Right forelimb (tissue), 1 donor: ENCODE measurements at regions not wholly inside any gene's neighbourhood (a gene's known extent, or its start where the extent isn't known, plus 50 kb on each side); places are given as distances from the start of the nearest gene placed in this dataset.

Source experiments
- DNase-seq: peaks from one replicate; pipeline ENCODE4 v3.0.0-alpha.2; 2018

DNA sequence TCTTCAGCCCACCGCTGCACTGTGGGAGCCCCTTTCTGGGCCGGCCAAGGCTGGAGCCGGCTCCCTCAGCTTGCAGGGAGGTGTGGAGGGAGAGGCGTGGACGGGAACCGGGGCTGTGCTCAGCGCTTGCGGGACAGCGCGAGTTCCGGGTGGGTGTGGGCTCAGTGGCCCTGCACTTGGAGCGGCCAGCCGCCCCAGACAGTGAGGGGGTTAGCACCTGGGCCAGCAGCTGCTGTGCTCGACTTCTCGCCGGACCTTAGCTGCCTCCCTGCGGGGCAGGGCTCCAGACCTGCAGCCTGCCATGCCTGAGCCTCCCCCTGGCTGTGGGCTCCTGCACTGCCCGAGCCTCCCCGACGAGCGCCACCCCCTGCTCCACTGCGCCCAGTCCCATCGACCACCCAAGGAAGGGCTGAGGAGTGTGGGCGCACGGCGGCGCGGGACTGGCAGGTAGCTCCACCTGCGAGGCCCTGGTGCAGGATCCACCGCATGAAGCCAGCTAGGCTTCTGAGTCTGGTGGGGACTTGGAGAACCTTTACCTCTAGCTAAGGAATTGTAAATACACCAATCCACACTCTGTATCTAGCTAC lies 92.9 kb upstream of the MAST4 start:
- DNase-seq, result no peak

DNA sequence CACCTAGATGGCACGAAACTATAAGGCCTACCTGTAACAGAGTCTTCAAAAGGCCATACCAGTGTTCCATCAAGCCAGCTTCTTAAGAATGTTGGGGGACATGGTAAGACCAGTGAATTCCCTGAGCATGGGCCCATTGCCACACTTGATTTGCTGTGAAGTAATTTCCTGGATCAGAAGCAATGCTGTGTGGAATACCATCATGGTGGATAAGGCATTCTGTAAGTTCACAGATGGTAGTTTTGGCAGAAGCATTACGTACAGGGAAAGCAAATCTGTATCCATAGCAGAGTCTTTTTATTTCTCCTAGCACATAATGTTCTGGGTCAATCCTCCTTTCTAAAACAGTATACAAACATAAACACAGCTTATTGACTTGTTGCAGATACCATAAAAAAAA lies 89.1 kb upstream of the MAST4 start:
- no peak for DNase-seq

DNA sequence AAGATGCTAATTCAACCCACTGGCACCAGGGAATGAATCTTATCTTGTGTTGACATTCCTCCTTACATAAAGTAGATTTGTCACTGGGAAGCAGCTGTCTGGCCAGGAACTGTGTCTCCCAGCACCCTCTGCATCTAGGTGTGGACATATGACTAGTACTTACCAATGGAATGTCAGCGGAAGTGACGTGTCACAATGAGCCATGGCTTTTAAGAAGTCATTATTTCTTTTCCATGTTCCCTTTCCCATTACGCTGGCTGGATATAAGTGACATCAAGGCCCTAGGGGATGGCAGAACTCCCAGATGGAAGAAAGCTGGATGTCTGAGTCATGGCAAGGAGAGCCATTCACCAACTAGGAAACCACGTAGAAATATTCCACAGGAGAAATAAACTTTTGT lies 84.7 kb upstream of the MAST4 start:
- no peak for DNase-seq

DNA sequence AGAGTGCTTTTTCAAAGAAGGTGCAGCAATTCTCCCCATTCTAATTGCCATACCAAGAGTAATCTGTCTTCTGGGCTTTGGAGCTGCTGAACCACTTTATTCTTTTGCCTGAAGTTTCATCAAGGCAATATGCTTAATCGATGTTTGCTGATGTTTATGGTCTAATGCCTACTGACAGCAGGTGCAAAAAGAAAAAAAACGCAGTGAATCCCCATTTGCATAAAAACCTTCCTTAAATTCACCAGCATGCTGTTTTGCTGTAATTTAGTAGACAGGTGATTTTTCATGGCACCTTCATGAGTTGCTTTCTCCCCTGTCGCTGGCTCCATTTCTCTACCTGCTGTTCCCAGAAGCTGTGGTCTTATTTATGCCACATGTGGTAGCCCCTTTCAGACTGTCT lies 83.1 kb upstream of the MAST4 start:
- DNase-seq, result no peak

DNA sequence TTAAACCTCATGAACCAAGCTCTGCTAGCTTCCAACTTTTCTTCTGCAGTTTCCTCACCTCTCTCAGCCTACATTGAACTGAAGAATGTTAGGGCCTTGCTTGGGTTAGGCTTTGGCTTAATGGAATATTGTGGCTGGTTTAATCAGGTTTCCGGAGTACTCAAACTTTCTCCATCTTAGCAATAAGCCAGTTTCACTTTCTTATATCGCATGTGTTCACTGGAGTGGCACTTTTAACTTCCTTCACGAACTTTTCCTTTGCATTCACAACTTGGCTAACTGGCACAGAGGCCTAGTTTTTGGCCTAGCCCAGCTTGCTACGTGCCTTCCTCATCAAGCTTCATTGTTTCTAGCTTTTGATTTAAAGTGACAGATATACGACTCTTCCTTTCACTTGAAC lies 81.0 kb upstream of the MAST4 start:
- DNase-seq, result no peak

DNA sequence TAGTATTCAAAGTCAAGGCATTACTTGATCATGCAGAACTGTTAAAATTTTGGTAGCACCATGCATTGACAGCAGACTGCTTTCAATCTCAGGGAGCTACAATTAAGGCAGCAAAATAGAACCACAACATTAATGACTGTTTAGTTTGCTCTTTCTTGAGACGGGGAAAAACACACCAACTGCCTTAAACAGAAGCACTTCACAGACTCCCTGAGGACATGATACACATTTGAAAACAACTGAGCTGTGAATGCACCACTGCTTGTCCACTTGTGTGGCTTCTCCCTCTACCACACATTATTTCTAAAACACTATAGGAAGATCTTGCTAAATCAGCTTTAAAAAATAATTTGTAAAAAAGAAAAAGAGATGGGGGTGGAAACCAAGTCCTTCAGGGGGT lies 79.6 kb upstream of the MAST4 start:
- DNase-seq, result no peak

DNA sequence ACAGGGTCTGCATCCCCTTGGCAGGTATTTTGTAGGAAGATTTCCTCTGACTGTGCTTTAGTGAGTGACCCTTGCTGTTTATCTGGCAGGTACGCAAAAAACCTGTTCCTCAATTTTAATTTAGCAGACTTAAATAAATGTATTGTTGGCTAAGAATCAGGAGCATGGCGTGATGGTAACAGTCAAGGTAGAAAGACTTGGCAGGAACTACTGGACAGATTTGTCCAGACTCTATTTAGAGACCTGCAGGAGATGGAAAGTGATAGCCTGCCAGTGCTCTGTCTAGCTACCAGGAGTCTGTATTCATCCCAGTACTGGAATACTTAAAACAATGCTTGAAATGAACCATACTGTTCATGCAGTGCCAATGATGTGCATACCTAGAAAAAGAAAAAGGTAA lies 78.8 kb upstream of the MAST4 start:
- no peak for DNase-seq

DNA sequence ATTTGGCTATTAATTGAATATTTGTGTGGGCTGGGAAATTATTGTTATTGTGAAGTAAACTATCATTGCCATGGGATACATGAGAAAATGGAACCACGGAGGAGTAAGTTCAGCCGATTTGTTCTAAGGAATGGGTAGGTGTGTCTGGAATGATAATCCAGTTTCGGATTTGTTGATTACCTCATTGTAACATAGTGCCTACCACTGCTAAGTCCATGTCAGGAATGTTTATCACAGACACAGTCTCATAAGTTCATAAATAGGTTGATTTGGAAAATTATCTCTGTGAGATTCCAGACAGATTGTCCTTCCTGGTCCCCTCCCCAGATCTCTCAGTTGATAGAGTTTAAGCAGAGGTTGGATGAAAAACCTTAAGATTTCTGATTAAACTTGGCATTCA lies 78.1 kb upstream of the MAST4 start:
- DNase-seq, result no peak

DNA sequence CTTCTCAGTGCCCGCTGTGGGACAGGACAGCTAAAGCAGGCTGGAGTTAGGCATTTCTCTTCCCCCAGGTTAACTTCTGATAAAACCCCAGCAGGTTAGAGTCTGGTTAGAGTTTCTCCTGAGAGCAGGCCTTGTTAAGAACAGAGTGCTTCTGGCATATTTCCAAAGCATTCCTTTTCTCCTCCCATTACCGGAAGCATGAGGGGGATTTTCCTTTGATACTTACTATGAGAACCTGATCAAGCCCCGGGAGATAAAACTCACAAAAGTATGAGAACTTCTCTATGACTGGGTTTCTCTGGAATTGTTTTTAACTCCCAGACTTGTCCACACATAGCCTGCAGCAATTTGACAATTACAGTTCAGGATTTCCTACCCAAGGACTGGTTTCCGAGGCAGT lies 77.4 kb upstream of the MAST4 start:
- no peak for DNase-seq

DNA sequence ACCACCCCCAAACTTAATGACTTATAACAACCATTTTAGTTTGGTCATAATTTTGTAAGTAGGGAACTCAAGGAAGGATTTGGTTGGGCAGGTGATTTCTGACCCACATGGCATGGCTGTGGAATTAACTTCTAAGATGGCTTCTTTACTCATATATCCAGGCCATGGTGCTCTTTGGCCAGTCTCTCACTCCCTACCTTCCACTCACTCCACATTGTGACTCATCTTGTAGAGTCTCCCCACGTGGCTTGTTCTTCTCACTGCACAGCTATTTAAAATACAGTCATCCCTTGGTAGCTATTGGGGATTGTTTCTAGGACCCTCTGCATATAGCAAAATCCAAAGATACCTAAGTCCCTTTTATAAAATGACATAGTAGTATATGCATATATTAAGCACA lies 76.6 kb upstream of the MAST4 start:
- DNase-seq, result no peak

DNA sequence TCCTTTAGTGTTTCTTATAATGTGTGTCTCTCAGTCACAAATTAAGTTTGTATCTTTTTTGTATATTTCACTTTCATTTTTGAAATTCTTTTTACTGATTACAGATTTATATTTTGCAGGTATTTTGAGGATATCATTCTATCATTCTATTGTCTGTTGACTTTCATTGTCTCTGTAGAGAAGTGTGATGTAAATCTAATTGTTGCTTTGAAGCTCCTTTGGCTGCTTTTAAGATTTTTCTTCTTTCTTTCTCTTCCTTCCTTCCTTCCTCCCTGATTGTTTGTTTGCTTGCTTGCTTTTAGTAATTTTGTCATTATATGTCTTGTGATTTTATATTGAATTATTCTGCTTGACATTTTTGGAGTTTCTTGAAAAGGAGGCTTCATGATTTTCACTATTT lies 75.3 kb upstream of the MAST4 start:
- DNase-seq, result no peak

DNA sequence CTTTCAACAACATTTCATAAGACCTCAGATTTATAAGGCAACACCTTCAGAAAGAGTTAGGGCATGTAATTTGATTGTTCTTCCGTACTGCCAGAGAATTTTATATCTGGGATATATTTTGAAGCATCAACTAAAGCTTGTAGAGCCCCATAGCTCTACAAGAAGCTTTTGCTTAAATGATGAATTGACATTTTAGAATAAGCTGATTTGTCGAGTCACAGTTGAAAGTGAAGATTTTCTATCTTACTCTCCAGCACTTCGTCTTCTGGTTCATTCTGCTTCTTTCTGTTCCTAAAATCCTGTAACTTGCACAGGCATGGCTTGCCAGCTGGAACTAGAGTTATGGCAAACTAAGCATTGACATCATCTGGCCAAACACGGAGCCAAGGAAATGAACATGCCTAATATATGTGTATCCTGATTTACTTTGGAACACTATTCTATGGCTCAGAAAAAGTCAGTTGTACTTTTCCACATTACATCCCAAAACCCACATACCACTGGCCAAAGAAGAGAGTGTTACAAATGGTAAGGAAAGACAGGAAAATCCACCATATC lies 68.6 kb upstream of the MAST4 start:
- peak; percentile 74 for DNase-seq

DNA sequence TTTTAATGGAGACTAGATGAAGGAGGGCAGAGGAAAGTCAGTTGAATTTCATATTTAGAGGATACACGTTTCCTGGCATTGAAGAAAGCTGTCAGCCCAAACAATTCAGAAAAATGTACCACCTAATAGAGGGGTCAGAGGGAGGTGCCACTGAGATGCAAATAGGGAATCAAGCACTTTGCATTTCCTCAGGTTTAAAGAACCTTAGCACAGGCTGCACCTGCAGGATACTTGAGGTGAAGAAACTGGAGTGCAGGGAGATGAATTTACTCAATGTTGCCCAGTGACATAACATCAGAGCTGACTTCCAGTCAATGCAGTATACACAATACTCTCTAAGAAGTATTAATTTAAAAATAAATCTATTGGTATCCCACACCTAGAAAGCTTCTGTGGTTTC lies 67.0 kb upstream of the MAST4 start:
- no peak for DNase-seq

DNA sequence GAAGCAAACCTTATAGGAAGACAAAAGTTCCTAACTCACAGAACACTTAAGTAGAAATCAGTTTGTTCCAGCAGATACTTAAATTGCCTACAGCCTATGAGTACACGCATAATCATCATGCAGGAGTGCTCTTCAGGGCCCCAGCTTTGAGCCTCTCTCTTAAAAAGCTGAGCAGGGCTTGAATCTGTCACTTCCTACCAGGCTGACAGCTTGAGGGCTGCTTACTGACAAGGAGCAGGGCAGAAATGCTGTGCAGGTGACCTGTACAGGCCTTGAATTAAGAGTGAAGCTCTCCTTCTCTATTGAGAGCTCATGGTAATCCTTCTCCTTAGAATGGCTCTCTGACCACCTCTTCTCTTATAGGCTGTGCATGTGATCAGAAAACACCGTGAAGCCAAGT lies 66.5 kb upstream of the MAST4 start:
- no peak for DNase-seq

DNA sequence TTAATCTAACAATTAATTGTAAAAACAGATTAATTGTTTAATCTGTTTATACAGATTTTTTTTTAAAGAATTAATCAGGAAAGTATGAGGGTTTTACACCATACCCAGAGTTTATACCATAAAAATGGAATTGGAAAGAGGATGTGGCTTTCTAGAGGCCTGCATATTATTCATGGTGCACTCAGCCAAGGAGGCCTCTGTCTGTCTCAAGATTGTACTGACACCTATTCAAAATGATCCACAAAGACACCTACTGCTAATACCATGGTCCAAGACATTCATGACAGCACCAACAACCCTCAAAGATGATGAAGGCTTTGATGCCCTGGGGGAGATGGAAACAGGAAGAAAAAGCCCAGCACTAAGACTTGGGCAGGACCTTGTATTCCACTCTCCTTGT lies 58.1 kb upstream of the MAST4 start:
- DNase-seq, result no peak

DNA sequence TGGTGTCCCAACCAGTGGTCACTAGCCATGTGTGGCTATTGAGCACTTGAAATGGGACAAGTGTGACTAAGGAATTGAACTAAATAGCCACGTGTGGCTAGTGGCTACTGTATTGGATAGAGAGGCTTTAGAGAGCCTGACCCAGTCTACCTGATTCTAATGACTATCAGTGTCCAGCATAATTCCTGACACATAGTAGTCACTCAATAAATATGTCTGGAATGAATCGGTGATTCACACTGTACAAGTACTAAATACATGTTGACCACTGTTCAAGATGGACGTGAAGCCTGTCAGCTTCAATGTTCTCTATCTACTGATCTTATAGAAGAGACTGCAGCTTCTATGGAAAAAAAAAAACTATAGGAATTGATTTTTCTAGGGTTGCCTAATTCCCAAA lies 57.7 kb upstream of the MAST4 start:
- DNase-seq, result no peak

DNA sequence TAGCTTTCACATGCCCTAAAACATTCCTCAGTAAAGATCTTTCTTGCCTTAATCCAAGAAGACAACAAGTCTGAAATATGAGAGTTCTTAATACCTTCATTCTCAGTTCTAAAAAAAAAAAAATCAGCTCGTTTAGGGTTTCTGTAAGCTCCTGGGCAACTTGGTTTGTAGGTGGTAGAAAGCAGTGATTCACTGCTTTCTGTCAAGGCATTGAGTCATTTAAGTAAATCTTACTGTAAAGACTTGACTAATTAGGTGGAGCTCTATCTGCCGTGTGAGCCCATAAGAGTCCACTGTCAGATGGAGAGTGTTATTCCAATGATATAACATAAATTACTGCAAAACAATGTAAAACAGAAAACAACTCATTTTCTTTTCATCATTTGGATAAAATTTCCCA lies 56.1 kb upstream of the MAST4 start:
- DNase-seq, result no peak

DNA sequence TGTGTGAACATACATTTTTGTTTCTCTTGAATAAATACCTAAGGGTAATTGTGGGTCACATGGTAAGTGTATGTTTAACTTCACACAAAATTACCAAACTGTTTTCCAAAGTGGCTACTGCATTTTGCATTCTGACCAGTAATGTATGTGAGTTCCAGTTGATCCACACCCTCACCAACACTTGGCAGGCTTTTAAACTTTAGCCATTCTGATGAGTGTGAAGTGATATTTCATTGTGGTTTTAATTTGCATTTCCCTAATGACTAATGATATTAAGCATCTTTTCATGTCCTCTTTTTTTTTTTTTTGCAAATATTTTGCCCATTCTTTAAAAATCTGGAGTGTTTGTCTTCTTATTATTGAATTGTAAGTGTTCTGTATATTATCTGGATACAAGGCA lies 53.5 kb upstream of the MAST4 start:
- DNase-seq, result no peak
